ENCODE measurements at regions not wholly inside any gene's neighbourhood (a gene's known extent, or its start where the extent isn't known, plus 50 kb on each side); places are given as distances from the start of the nearest gene placed in this dataset.

- no peak for DNase-seq
Measured at GRCh38 chr9:72431036-72431435, 66.0 kb upstream of the ZFAND5 start.

DNA sequence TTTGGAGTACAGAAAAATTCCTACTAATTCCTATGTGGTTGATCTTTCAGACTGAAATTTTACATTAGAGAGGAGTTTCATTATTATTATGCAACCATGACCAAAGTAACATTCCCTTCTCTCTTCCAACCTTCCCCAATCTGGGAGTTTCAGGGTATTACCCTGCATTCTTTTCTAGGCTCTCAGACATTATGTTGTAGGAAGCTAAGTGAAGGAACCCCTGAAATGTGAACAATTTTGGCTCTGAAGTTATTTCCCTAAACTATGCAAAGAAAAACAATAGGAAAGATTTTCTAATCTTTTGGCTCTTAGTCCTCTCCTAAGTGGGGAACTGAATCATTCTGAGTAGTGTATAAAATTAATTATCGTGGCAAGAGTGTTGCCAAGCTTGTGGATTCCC, 63.3 kb upstream of the ZFAND5 start:
- DNase-seq = no peak

GRCh38 chr9:72427801-72428200, 62.8 kb upstream of the ZFAND5 start:
- DNase-seq = no peak

DNA sequence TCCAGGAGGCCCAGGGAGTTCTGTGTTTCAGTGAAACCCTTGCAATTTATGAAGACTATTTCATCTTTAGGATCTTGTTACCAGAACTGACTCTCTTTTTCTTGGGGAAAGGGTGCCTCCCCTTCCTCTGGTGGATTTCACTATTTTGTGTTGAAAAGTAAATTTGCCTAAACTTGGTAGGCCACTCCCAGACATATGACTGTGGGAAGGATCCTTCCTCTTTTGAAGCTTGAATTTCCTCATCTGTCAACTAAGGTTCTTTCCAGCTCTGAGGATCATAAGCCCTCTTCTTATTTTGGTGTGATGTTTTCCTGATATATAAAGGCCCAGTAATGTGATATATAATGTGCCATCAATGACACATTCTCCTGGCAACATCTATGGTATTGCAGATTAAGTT, 59.1 kb upstream of the ZFAND5 start:
- DNase-seq = no peak

DNA sequence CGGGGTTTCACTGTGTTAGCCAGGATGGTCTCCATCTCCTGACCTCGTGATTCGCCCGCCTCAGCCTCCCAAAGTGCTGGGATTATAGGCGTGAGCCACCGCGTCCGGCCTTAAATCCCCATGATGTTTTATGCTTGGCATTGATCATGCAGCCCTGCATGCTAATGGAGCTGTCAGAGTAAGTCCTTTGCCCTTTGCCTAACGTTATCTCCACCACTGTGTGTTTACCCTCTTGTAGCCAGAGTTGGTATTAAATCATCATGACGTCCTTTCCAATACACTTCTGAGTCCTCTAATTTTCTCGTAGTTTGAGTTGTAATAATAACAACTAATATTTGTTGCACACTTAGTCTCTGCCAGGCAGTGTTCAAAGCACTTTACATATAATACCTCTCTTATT, 57.2 kb upstream of the ZFAND5 start:
- DNase-seq = no peak

DNA sequence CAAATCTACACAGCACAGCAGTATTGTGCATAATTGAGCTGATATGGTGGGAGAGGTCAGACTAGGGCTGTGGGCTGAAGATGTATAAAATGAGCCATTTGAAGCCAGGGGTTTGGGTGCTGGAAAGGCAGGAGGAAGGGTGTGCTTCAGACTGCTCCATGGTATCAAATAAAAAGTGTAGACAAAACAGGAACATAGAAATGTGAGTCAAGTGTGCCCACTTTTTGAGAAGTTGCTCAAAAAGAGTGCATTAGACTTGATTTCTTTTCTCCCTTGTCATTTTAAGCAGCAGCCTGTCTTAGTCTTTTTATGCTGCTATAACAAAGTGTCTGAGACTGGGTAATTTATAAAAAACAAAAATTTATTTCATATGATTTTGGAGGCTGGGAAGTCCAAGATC, 55.8 kb upstream of the ZFAND5 start:
- DNase-seq = no peak

DNA sequence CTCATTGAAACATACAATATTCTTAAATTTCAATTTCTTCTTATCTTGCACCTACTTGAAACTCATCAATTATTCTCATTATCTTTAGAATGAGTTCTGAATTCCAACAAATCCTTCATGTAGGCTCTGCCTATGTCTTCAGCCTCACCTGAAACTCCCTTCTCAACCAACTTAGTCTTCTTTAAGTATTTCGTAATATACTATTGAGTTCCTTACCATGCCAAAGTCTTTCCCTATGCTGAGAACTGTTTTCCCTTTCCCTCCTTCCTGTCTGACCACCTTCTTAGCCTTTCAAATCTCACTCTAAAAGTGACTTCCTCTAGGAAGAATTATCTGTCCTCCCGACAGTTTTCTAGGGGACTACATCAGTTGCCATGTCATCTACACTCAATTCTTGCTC, 50.9 kb upstream of the ZFAND5 start:
- no peak for DNase-seq

DNA sequence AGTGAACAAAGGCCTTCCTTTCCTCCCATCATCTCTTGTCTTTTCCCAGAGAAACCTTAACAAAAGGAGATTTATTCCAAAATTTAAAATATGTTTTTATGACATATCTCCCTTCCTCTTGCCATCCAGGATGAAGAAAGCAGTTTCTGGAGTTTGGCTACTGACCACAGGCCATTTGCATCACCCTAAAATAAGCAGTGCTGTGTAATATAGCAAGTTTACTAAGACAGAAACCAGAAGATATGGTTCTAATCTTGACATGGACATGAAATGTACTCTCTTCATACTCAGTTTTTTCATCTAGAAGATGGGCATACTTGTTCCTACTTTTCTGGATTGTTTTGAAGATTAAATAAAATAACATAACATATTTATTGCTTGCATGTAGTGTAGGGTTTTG, 50.2 kb upstream of the ZFAND5 start:
- DNase-seq = no peak

Data from NCI-H526 (cell line).